ENCODE measurements at regions not wholly inside any gene's neighbourhood (a gene's known extent, or its start where the extent isn't known, plus 50 kb on each side); places are given as distances from the start of the nearest gene placed in this dataset.
"Not testable (repeated sequence)": the region's sequence is repeated elsewhere in the genome, so short reads cannot be mapped to it uniquely, and the experiment has no call there.

DNA sequence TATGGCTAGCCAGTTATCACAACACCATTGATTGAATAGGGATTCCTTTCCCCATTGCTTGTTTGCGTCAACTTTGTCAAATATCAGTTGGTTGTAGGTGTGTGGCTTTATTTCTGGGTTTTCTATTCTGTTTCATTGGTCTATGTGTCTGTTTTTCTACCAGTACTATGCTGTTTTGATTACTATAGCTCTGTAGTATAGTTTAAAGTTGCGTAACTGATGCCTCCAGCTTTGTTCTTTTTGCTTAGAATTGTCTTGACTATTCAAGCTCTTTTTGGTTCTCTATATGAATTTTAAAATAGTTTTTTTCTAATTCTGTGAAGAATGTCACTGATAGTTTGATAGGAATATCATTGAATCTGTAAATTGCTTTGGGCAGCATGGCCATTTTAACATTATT, 194.9 kb upstream of the FN1 start:
- TF ChIP-seq, protein P1, sequence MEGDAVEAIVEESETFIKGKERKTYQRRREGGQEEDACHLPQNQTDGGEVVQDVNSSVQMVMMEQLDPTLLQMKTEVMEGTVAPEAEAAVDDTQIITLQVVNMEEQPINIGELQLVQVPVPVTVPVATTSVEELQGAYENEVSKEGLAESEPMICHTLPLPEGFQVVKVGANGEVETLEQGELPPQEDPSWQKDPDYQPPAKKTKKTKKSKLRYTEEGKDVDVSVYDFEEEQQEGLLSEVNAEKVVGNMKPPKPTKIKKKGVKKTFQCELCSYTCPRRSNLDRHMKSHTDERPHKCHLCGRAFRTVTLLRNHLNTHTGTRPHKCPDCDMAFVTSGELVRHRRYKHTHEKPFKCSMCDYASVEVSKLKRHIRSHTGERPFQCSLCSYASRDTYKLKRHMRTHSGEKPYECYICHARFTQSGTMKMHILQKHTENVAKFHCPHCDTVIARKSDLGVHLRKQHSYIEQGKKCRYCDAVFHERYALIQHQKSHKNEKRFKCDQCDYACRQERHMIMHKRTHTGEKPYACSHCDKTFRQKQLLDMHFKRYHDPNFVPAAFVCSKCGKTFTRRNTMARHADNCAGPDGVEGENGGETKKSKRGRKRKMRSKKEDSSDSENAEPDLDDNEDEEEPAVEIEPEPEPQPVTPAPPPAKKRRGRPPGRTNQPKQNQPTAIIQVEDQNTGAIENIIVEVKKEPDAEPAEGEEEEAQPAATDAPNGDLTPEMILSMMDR (IDR thresholded peaks at IDR 0.05), result not testable (repeated sequence)
- TF ChIP-seq POLR2A (IDR thresholded peaks at IDR 0.05), result not testable (repeated sequence)
